Liver (tissue), 3 donors: ENCODE measurements at regions not wholly inside any gene's neighbourhood (a gene's known extent, or its start where the extent isn't known, plus 50 kb on each side); places are given as distances from the start of the nearest gene placed in this dataset.

Source experiments
- CTCF ChIP-seq: fragments of 150-350 bp; IDR thresholded peaks from 2 replicates; pipeline ENCODE4 v1.5.1; 2017; ENCODE audit warnings: improper control_type of control experiment, low read depth, low read length; ENCODE audit not compliant: missing input control
- FOXA1 ChIP-seq: IDR thresholded peaks from 2 replicates; pipeline ENCODE4 v1.6.1; 2016; ENCODE audit warnings: antibody characterized with exemption
- HNF4G ChIP-seq: IDR thresholded peaks from 2 replicates; pipeline ENCODE4 v1.6.1; 2016; ENCODE audit warnings: antibody characterized with exemption
- RAD21 ChIP-seq, 2 donors: IDR thresholded peaks; 2 replicates each; pipeline ENCODE4 v1.6.1; 2016; ENCODE audit warnings: antibody characterized with exemption in 2 of 2, mild to moderate bottlenecking in 2 of 2
- TAF1 ChIP-seq: conservative IDR thresholded peaks from 2 replicates; pipeline ENCODE4 v1.6.1; 2016; ENCODE audit warnings: antibody characterized with exemption, mild to moderate bottlenecking
- YY1 ChIP-seq: IDR thresholded peaks from 2 replicates; pipeline ENCODE4 v1.6.1; 2016; ENCODE audit warnings: antibody characterized with exemption, mild to moderate bottlenecking
- ZBTB33 ChIP-seq: IDR thresholded peaks from 2 replicates; pipeline ENCODE4 v1.6.1; 2016; ENCODE audit warnings: antibody characterized with exemption
- TF ChIP-seq, protein P1 (sequence below): IDR thresholded peaks from 2 replicates; pipeline ENCODE4 v1.6.1; 2016; ENCODE audit warnings: antibody characterized with exemption, mild to moderate bottlenecking
- donor health status: healthy.
- donor health status: healthy.

DNA sequence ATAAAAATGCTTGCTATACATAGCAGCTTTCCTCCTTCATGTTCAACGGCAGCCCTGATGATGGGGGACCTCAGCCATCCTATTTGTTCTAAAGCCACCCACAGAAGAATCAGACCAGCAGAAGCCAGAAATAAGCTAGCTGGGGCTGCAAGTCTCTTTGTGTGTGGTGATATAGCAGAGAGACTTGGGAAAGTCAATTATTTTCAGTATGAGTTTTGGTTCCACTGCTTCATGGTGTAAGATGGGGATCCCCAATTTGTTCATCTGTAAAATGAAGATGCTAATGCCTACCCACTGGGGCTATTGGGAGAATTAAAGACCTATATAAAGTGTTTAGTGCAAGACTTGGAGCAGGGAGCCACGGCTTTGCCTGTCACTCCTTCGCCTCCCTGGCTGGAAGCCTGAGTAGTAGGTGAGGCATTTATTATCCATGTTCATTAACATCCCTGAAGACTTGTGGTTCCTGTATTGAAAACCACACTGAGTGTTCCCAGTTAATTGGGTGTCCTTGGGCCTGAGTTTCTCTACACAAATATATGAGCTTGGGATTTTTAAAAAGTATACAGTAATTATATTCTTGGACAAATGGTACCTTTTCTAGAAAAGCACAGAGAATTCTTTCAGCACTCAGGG is 210.1 kb upstream of the SLC24A2 start:
- TF ChIP-seq CTCF, result no peak
- TF ChIP-seq YY1, result no peak
- no peak for TF ChIP-seq RAD21 (IDR thresholded peaks at IDR 0.05)
- TF ChIP-seq, protein P1, sequence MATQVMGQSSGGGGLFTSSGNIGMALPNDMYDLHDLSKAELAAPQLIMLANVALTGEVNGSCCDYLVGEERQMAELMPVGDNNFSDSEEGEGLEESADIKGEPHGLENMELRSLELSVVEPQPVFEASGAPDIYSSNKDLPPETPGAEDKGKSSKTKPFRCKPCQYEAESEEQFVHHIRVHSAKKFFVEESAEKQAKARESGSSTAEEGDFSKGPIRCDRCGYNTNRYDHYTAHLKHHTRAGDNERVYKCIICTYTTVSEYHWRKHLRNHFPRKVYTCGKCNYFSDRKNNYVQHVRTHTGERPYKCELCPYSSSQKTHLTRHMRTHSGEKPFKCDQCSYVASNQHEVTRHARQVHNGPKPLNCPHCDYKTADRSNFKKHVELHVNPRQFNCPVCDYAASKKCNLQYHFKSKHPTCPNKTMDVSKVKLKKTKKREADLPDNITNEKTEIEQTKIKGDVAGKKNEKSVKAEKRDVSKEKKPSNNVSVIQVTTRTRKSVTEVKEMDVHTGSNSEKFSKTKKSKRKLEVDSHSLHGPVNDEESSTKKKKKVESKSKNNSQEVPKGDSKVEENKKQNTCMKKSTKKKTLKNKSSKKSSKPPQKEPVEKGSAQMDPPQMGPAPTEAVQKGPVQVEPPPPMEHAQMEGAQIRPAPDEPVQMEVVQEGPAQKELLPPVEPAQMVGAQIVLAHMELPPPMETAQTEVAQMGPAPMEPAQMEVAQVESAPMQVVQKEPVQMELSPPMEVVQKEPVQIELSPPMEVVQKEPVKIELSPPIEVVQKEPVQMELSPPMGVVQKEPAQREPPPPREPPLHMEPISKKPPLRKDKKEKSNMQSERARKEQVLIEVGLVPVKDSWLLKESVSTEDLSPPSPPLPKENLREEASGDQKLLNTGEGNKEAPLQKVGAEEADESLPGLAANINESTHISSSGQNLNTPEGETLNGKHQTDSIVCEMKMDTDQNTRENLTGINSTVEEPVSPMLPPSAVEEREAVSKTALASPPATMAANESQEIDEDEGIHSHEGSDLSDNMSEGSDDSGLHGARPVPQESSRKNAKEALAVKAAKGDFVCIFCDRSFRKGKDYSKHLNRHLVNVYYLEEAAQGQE, result no peak
- TF ChIP-seq ZBTB33, result no peak
- no peak for TF ChIP-seq HNF4G
- no peak for TF ChIP-seq FOXA1
- TF ChIP-seq TAF1, result no peak
